Tibial nerve (tissue), 3 donors: ENCODE measurements at regions not wholly inside any gene's neighbourhood (a gene's known extent, or its start where the extent isn't known, plus 50 kb on each side); places are given as distances from the start of the nearest gene placed in this dataset.
"Not testable (repeated sequence)": the region's sequence is repeated elsewhere in the genome, so short reads cannot be mapped to it uniquely, and the experiment has no call there.

ENCODE experiments used
- POLR2A ChIP-seq, 2 donors: fragments of 450-650 bp; IDR thresholded peaks; one replicate each; pipeline ENCODE4 v1.6.1; 2017; ENCODE audit warnings: antibody characterized with exemption in 2 of 2, mild to moderate bottlenecking in 2 of 2, moderate library complexity in 2 of 2
- TF ChIP-seq, protein P1 (sequence below), 5 experiments: fragments of 200-600 bp in 3 of 5; fragments of 450-650 bp in 2 of 5; sonication (generic) in 3 of 5; IDR thresholded peaks; one replicate each; pipeline ENCODE4 v1.5.1; 2016 to 2019; ENCODE audit warnings: antibody characterized with exemption in 5 of 5, mild to moderate bottlenecking in 3 of 5, moderate library complexity in 2 of 5

DNA sequence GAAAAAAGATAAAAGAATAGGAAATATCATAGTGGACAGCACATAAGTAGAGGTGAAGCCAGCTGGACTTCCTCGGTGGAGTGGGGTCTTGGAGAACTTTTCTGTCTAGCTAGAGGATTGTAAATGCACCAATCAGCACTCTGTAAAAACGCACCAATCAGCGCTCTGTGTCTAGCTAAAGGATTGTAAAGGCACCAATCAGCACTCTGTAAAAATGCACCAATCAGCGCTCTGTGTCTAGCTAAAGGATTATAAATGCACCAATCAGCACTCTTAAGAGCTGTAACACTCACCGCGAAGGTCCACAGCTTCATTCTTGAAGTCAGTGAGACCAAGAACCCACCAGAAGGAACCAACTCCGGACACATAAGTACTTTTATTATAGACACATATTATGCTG lies 91.8 kb upstream of the IKBKE start:
- not testable (repeated sequence) for TF ChIP-seq POLR2A (IDR thresholded peaks at IDR 0.05)
- TF ChIP-seq, protein P1, sequence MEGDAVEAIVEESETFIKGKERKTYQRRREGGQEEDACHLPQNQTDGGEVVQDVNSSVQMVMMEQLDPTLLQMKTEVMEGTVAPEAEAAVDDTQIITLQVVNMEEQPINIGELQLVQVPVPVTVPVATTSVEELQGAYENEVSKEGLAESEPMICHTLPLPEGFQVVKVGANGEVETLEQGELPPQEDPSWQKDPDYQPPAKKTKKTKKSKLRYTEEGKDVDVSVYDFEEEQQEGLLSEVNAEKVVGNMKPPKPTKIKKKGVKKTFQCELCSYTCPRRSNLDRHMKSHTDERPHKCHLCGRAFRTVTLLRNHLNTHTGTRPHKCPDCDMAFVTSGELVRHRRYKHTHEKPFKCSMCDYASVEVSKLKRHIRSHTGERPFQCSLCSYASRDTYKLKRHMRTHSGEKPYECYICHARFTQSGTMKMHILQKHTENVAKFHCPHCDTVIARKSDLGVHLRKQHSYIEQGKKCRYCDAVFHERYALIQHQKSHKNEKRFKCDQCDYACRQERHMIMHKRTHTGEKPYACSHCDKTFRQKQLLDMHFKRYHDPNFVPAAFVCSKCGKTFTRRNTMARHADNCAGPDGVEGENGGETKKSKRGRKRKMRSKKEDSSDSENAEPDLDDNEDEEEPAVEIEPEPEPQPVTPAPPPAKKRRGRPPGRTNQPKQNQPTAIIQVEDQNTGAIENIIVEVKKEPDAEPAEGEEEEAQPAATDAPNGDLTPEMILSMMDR (IDR thresholded peaks at IDR 0.05): not testable (repeated sequence)
